Prostate gland (tissue), 2 donors: ENCODE measurements at regions not wholly inside any gene's neighbourhood (a gene's known extent, or its start where the extent isn't known, plus 50 kb on each side); places are given as distances from the start of the nearest gene placed in this dataset.

Experiments used
- CTCF ChIP-seq, 4 experiments: fragments of 200-600 bp in 2 of 4; fragments of 450-650 bp in 2 of 4; sonication (generic) in 2 of 4; IDR thresholded peaks; 1 replicate in 3 of 4; 2 replicates in 1 of 4; pipeline ENCODE4 v1.5.1; 2016 to 2019; ENCODE audit warnings: antibody characterized with exemption in 4 of 4, mild to moderate bottlenecking in 2 of 4, moderate library complexity in 2 of 4
- POLR2A ChIP-seq: fragments of 450-650 bp; IDR thresholded peaks from one replicate; pipeline ENCODE4 v1.6.1; 2016; ENCODE audit warnings: antibody characterized with exemption, mild to moderate bottlenecking
- POLR2AphosphoS5 ChIP-seq: sonication (generic); formaldehyde crosslinking; IDR thresholded peaks from one replicate; pipeline ENCODE4 v1.6.1; 2017; ENCODE audit warnings: antibody characterized with exemption

DNA sequence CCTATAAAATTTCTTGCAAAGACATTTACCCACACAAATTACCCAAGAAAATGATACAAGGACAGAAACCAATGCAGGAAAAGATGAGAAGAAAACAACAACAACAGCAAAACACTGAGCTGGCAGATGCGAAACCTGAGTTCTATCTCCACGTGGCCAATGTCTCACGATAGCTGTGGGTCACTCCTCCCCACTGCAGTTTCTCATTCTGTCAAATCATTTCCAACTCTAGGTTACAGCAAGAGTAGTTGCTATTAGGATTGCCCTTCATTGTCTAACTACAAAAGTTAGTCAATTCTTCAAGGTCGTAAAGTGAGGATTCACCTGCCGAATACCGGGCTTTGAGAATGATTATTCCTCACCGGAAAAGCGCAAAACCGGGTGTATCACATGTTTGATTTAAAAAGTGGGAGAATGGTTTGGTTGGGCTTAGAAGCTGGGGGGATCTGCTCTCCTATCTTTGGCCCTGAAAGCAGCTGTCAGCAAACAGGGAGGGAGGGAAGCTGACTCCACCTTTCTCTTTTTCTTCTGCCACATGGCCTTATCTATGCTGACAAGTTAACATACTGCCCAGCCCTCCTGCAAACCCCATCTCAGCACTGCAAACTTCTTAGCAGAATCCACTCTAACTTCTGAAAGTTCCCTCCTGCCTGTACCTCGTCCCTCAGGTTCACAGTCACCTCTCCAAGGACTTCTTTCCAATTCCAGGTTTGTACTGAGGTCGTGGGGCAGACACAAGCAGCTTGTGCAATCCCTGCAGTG, 473.0 kb downstream of the SOX11 start:
- TF ChIP-seq CTCF (IDR thresholded peaks at IDR 0.05) (no peak), POLR2A (no peak), POLR2AphosphoS5 (no peak)
